ENCODE measurements at regions not wholly inside any gene's neighbourhood (a gene's known extent, or its start where the extent isn't known, plus 50 kb on each side); places are given as distances from the start of the nearest gene placed in this dataset.

GRCh38 chr9:103809745-103810144 is 284.4 kb upstream of the SMC2 start:
- no peak overlapping the region for H3K4me3 ChIP-seq (replicated peaks in 1 of 3; ENCODE audit: low read depth in 2 of 3, low read length in 3 of 3)
- H3K36me3 Mint-ChIP-seq = no peaks in the 10 kb centered on the region
- no peaks in the 10 kb centered on the region for H3K9me3 ChIP-seq (replicated peaks in 1 of 2; ENCODE audit: control insufficient read depth in 1 of 2, insufficient read depth in 1 of 2, low read length in 2 of 2)
- no peaks in the 10 kb centered on the region for H3K4me1 ChIP-seq (ENCODE audit: control insufficient read depth in 1 of 2, insufficient read depth in 2 of 2, low read length in 2 of 2)
- peaks cover 0 to 2% (median 2%) of the 10 kb centered on the region in 3 donors for H3K27me3 Mint-ChIP-seq (ENCODE audit: low read depth in 3 of 3)
- H3K27me3 ChIP-seq (ENCODE audit: control insufficient read depth in 2 of 2, insufficient read depth in 2 of 2, low read length in 2 of 2) = no peaks in the 10 kb centered on the region
- no peak for TF ChIP-seq CTCF (IDR thresholded peaks at IDR 0.05)
- H3K79me2 ChIP-seq (ENCODE audit: insufficient read depth, low read length) = no peaks in the 10 kb centered on the region
- no peak overlapping the region for H3K4me2 ChIP-seq (replicated peaks; ENCODE audit: extremely low read depth, low read length, poor library complexity, severe bottlenecking)
- no peak overlapping the region for H3K9ac ChIP-seq (ENCODE audit: insufficient read depth, low read length, poor library complexity, severe bottlenecking)
- no peak overlapping the region for H3K27ac Mint-ChIP-seq
- H2AFZ ChIP-seq (ENCODE audit: insufficient read depth, low read depth, low read length, poor library complexity, severe bottlenecking) = no peak overlapping the region
- H3K36me3 ChIP-seq (replicated peaks in 1 of 2; ENCODE audit: control insufficient read depth in 1 of 2, insufficient read depth in 2 of 2, low read length in 2 of 2) = no peaks in the 10 kb centered on the region
- no peak overlapping the region for H3K4me3 Mint-ChIP-seq
- intact Hi-C loops (cut with micrococcal nuclease) = no loop called here
- no peak overlapping the region for H3K27ac ChIP-seq (ENCODE audit: low read depth in 1 of 2, low read length in 2 of 2)
- no peaks in the 10 kb centered on the region for H3K4me1 Mint-ChIP-seq
- no CpG with 5 or more reads among the region's 3 CpGs for WGBS (ENCODE audit: insufficient coverage)
- H4K20me1 ChIP-seq (ENCODE audit: insufficient read depth, low read length) = no peaks in the 10 kb centered on the region
- H3K9me3 Mint-ChIP-seq = peaks cover 0 to 8% (median 0%) of the 10 kb centered on the region in 7 donors
- no peak for DNase-seq

GRCh38 chr9:103811462-103811861 is 282.6 kb upstream of the SMC2 start:
- TF ChIP-seq CTCF (IDR thresholded peaks at IDR 0.05) = no peak
- Mint-ChIP-seq H3K4me3 (no peak overlapping the region), H3K9me3 (peaks cover 0 to 4% (median 0%) of the 10 kb centered on the region in 7 donors), H3K27me3 (ENCODE audit: low read depth in 3 of 3) (peaks cover 0 to 2% (median 2%) of the 10 kb centered on the region in 3 donors), H3K36me3 (no peaks in the 10 kb centered on the region), H3K27ac (no peak overlapping the region), H3K4me1 (no peaks in the 10 kb centered on the region)
- H2AFZ ChIP-seq (ENCODE audit: insufficient read depth, low read depth, low read length, poor library complexity, severe bottlenecking) = no peak overlapping the region
- no peaks in the 10 kb centered on the region for H3K79me2 ChIP-seq (ENCODE audit: insufficient read depth, low read length)
- no peaks in the 10 kb centered on the region for H3K9me3 ChIP-seq (replicated peaks in 1 of 2; ENCODE audit: control insufficient read depth in 1 of 2, insufficient read depth in 1 of 2, low read length in 2 of 2)
- no peak overlapping the region for H3K4me3 ChIP-seq (replicated peaks in 1 of 3; ENCODE audit: low read depth in 2 of 3, low read length in 3 of 3)
- no peak overlapping the region for H3K27ac ChIP-seq (ENCODE audit: low read depth in 1 of 2, low read length in 2 of 2)
- DNase-seq = no peak
- no peak overlapping the region for H3K9ac ChIP-seq (ENCODE audit: insufficient read depth, low read length, poor library complexity, severe bottlenecking)
- H3K36me3 ChIP-seq (replicated peaks in 1 of 2; ENCODE audit: control insufficient read depth in 1 of 2, insufficient read depth in 2 of 2, low read length in 2 of 2) = no peaks in the 10 kb centered on the region
- no peaks in the 10 kb centered on the region for H4K20me1 ChIP-seq (ENCODE audit: insufficient read depth, low read length)
- intact Hi-C loops (cut with micrococcal nuclease) = no loop called here
- no peaks in the 10 kb centered on the region for H3K4me1 ChIP-seq (ENCODE audit: control insufficient read depth in 1 of 2, insufficient read depth in 2 of 2, low read length in 2 of 2)
- H3K4me2 ChIP-seq (replicated peaks; ENCODE audit: extremely low read depth, low read length, poor library complexity, severe bottlenecking) = no peak overlapping the region
- H3K27me3 ChIP-seq (ENCODE audit: control insufficient read depth in 2 of 2, insufficient read depth in 2 of 2, low read length in 2 of 2) = no peaks in the 10 kb centered on the region
